ENCODE measurements at regions not wholly inside any gene's neighbourhood (a gene's known extent, or its start where the extent isn't known, plus 50 kb on each side); places are given as distances from the start of the nearest gene placed in this dataset.

- peak; percentile 91 to 97 for DNase-seq
Measured at GRCh38 chr7:130912862-130913638, 179.0 kb upstream of the KLF14 start.

GRCh38 chr7:130913639-130914553 lies 179.9 kb upstream of the KLF14 start:
- no peak for DNase-seq

DNA sequence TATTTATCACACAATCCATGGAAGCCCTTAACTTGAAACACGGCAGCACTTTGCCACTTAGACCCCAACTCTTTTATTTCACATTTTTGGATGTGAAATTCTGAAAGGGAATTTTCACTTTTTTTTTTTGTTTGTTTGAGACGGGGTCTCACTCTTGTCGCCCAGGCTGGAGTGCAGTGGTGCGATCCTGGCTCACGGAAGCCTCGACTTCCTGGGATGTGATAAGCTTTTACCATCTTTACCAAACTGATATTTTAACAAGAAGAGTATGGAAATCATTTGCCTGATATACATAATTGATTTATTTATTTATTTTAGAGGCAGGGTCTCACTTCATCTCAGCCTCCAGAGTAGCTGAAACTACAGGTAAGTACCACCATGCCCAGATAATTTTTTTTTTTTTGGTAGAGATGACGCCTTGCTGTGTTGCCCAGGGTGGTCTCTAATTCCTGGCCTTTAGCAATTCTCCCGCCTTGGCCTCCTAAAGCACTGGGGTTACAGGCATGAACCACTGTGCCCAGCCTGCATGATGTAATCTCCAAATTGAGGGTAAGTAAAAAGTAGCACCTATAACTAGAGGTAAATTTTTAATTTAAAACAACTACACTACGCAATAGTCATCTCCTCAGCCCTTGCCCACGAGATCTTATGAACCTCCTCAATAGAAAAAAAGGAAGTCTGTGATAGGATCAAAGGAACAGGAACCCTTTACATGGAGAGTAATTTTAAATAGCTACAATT lies 180.7 kb upstream of the KLF14 start:
- no peak for DNase-seq

DNA sequence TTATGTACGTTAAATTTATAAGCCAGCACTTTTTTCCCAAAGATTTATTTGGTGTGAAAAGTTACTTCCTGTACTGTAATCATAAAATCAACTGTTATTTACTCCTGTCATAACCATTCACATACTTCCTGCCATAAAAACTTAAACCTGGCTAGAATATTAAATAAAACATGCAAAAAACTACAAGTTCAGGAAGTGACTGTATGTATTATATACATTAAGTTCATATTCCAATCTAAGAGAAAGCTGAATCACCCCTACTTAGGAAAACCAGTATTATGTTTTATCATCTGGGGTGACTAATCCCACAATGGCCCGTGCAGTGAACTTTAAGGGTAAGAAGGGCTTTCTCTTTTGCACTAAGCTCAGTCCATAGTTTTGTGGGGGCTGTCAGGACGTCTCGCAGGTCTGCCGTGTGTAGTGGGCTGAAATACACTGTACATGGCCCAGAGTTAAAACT lies 183.7 kb upstream of the KLF14 start:
- DNase-seq, result no peak

GRCh38 chr7:130918129-130919052 lies 184.4 kb upstream of the KLF14 start:
- no peak for DNase-seq

GRCh38 chr7:130919316-130920103 lies 185.5 kb upstream of the KLF14 start:
- DNase-seq, result no peak

DNA sequence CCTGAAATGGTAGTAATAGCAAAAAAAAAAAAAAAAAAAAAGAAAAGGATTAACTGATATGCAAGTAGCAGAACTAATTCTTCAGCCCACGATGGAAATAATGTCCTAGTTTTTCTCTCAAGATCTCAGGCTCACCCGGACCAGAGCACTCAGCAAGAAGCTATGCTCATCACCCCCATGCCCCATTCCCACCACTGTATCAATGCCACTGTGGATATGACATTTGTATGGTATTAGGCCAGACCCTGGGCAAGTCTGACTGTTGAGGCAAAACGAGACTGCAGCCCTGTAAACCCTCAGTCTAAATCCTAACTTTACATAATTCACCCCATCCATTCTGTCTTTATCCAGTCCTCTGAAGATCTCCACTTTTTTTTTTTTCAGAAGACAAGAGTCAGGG lies 186.1 kb upstream of the KLF14 start:
- no peak for DNase-seq

- DNase-seq, result no peak
Measured at GRCh38 chr7:130921391-130922180, 187.6 kb upstream of the KLF14 start.

GRCh38 chr7:130922206-130923112 lies 188.5 kb upstream of the KLF14 start:
- no peak for DNase-seq

DNA sequence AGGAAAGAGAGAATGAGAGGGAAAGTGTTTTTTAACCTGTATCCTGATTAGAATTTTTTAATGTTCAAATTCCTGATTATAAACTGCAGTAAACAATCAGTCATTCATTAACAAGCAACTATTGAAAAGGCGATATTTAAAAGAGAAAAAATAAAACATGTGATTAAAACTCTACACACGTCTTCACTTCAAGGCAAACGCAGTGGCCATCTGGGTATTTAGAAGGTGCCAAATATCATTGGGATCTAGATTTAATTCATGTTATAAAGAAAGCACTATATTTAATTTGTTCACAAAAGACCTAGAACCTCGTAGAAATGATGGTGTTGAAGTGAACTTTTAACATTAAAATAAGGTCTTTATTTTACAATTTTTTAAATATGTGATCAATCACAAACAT lies 189.4 kb upstream of the KLF14 start:
- DNase-seq, result no peak

GRCh38 chr7:130923930-130924329 lies 189.9 kb upstream of the KLF14 start:
- no peak for DNase-seq

DNA sequence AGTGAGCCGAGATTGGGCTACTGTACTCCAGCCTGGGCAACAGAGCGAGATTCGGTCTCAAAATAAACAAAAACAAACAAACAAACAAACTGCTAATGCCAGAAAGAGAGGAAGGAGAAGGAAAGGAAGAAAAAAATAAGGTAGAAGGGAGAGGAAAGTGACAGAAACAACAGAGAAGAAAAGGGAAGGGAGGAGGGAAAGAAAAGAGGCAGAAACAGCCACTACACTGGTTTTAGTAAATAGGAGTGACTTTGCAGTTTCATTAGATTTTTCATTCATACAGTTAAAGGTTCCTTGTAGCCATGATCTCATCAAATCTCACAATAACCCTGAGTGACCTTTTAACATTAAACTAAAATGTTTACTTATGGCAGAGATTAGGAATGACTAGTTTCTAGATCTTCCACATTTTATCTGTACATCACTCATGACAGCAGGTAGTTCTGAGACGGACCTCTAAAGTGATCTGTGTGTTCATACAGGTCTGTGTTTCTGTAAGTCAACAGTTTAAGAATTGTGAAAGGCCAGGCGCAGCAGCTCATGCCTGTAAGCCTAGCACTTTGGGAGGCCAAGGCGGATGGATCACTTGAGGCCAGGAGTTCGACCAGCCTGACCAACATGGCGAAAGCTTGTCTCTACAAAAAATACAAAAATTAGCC lies 191.3 kb upstream of the KLF14 start:
- peak in 1 of 2 donors; percentile 44 for DNase-seq

GRCh38 chr7:130926001-130926691 lies 192.1 kb upstream of the KLF14 start:
- peak in 1 of 2 donors; percentile 55 for DNase-seq

DNA sequence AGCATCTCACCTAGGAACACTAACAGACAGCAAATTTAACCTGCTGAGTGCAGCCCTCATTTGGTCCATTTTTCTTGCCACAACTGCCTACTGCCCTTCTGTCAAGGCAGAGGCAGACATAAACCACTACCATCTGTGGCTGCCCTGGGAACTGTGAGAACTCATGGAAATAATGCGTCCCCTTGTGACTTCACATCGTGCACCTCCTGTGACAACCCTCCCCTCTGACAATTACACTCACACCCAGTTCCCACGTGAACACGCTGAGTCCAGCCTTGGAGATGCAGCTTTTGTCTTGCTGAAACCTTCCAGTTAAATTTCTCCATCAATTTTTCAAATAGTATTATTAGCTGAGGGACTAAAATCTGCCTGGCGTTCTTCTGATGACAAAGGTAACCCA lies 193.1 kb upstream of the KLF14 start:
- no peak for DNase-seq

DNA sequence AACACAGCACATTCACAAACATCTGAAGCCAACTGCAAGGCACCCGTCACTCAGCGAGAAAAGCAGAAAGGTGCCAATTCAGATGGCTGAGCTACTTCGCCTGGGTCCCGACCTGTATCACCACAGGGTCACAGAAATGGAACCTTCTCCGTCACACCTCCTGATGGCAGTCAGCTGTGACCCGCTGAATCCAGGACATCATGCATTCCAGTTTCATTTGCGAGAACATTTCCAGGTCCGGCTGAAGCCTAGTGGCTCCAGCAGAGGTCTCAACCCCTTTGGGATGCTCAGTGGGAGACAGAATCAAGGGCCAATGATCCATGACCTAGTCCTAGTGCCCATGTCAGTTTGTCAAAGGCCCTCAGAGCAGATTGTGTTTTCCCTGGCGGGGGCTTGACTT lies 193.6 kb upstream of the KLF14 start:
- DNase-seq, result no peak

- DNase-seq, result peak; percentile 54 to 55
Measured at GRCh38 chr7:130929896-130930659, 196.1 kb upstream of the KLF14 start.

DNA sequence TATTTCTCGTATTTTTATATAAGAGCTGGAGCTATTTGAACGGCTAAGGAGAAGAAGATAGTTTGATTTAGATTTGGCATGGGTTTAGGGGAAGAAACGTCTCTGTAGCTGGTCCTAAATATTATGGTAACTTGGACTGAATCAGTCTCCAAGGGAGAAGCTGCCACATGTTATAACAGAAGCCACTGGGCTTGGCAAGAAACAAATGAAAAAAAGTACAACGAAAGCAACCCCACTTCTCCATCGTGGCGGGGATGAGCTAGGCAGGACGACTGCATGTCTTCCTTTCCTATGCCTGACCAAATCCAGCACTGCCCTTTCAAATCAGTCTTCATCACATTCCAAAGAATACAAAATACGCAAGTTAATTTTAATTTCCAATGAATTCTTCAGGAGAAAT lies 196.7 kb upstream of the KLF14 start:
- DNase-seq, result no peak
